Esophagus mucosa (tissue), 1 donor: ENCODE measurements at regions not wholly inside any gene's neighbourhood (a gene's known extent, or its start where the extent isn't known, plus 50 kb on each side); places are given as distances from the start of the nearest gene placed in this dataset.

Source experiments
- ATAC-seq: fragments of 200-7000 bp; cut with Tn5 transposase; one replicate; pipeline ENCODE4 v1.9.1; 2020
- donor health status: DM: yes; HTN: yes; CAD: no.

DNA sequence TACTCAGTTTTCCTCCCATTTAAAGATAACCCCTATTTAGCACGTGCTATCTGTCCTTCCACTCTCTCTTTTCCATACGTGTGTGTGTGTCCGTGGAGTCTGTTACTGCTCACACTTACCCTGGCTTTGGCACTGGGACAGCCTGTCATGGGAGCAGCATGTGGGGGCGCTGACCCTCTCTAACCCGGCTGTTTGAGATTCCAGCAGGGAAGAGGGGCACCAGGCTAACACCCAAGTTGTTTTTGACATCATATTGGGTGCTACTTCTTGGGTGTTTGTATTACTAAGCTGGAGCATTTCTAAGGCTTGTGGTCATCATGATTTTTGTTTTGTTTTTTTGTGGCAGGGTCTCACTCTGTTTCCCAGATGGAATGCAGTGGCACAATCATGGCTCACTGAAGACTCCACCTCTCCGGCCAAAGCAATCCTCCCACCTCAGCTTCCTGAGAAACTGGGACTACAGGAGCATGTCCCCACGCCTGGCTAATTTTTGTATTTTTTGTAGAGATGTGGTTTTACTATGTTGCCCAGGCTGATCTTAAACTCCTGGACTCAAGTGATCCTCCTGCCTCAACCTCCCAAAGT, 56.9 kb upstream of the SIMC1 start:
- no peak for ATAC-seq

DNA sequence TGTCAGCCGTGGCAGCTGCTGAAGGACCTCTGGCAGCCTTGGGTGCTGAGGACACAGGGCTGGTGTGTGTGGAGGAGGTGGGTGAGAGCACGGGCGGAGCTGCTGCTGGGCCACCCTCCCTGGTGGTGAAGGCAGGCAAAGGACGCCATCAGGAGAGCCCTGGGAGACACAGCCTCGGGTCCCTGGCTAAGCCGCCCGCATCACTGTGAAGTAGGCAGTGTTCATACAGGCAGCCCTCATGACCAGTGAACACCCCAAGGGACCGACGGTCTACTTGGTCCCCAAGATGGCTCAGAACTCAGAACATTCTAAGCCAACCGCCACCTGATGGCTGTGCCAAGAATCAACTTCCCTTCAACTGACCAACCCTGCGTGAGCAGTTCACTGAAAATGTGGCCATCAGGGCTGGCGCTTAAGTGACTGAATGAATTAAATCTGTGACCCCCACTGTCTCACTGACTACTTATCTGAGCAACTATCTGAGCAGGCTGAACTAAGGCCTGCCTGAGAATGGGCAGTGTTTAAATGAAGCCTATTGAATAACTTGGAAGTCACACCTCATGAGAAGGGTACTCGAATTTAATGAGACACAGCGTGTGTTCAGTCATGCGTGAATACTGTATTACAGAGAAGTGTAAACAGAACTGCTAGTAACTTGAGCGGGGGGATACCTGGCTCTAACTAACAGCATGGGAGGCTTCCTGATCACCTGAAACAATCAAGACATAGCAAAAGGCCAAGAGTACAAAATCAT, 54.7 kb upstream of the SIMC1 start:
- no peak for ATAC-seq

DNA sequence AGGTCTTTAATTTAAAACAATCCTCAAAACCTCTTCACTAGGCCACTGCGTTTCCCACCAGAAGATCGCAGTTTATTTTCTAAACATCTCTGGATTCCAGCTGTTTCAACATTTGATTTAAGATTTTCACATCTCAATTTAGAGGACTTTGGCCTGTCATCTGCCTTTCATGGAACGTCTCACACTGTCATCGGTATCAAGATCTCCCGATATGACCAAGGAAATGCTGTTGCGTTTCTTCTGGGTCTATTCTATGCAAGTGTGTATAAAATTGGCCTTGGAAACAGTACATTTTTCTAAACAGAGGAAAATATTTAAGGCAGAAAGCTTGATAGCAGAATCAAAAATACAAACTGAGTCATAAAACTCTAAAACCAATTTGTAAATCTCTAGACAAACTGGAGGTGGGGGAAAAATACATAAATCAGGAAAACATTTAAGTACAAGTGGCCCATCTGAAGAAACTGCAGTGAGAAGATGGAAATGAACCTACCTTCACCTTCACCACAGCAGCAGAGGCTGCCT, 53.6 kb upstream of the SIMC1 start:
- no peak for ATAC-seq

DNA sequence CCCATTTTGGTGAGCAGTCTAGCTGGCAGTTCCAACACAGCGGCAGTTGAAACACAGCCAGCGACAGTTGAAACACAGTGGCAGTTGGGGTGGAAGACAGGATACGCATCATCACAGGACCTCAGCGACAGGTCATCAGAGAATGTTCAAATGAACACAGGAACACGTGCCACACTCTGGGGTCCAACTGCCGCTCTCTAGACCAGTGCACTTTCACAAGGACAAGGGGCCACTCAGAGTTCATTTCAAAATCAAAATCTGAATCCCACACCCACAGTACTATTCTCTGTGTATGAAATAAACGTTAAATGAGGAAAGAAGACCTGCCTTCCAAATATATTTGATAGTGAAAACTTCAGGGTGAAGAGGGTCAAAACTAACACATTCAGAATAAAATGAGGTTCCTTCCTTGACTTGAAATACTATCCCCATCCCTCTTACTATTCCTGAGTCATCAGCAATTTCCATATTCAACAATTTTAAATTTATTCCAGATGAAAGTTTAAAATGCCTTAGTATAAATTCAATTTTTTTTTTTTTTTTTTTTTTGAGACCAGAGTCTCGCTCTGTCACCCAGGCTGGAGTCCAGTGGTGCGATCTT, 53.0 kb upstream of the SIMC1 start:
- no peak for ATAC-seq

DNA sequence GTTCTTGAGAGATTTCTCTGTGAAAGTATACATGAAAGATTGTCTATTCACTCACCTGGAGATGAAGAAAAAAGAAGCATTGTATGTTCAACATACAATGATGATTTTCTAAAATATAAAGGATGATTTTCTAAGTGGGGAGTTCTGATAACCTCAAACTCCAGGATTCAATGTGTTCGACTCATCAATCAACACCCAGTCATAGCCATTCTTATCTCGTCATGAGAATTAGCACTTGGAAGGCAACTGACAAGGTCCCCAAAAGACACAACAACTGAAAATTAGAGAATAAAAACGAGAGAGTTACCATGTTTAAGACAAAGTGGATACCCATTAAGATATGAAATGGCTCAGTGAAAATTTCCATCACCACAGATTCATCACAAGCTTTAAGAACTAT, 52.1 kb upstream of the SIMC1 start:
- no peak for ATAC-seq

DNA sequence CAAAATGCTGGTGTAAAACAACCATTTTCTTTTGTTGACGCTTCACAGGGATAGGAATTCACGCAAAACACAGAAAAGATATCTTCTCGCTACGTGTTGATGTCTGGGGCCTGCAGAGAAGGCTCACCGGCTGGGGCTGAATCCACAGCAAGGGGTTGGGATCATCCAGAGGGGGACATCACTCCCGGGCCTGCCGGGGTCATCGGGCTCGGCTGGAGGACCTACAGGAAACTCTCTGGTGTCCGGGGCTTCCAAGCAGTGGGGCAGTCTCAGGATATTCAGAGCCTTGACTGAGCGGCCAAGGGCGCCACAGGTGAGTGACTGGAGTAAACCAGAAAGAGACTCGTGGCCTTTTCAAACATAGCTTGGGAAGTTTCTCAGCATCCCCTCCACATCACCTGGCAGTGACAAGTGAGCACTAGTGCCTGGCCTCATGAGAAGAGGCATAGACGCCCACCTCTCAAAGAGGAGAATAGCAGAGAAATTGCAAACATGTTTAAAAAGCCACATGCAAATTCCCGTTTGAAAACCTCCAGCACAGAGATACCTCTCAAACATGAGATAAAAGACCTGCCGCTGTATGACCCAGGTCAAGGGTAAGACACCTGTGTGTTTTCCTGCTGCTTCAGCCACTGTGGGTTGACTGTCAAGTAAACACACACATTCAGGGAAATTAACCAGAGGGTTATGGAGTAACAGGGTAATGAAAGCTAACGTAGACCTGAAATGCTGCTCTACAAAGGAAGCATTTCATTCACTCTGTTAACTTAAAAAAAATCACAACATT, 50.8 kb upstream of the SIMC1 start:
- no peak for ATAC-seq

DNA sequence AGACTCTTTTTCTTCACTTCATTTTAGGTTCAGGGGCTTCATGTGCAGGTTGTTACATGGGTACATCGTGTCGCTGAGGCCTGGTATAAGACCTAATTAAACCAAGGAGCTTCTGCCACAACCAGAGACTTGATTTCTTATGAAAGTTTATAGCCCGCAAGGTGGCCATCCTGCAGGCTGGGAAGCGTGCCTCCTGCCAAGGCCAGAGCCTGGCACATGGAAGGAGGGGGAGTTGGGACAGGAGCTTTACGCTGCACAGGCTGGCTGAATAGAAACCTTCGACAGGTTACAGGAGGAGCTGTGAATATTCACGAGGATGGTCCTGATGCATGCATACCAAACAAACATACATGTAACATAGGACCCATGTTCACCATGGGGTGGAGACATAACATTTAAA, 50.1 kb upstream of the SIMC1 start:
- no peak for ATAC-seq
